Bronchial epithelial cell (primary cell): ENCODE measurements at regions not wholly inside any gene's neighbourhood (a gene's known extent, or its start where the extent isn't known, plus 50 kb on each side); places are given as distances from the start of the nearest gene placed in this dataset.

Experiments
- DNase-seq: peaks from one replicate; pipeline ENCODE4 v3.0.0-alpha.2; 2010; ENCODE audit warnings: low read depth
- FAIRE-seq: peaks from 2 replicates; lab custom pipeline; 2011; peaks lifted over from hg19 to GRCh38; lab: Jason Lieb, UNC
- H3K27me3 ChIP-seq: 2 replicates; pipeline ENCODE4 v1.5.1; 2011; ENCODE audit warnings: low read length; ENCODE audit not compliant: control insufficient read depth, insufficient read depth
- H3K36me3 ChIP-seq: 2 replicates; pipeline ENCODE4 v1.5.1; 2011; ENCODE audit warnings: low read length; ENCODE audit not compliant: control insufficient read depth, insufficient read depth
- H3K4me3 ChIP-seq: 2 replicates; pipeline ENCODE4 v1.5.1; 2011; ENCODE audit warnings: mild to moderate bottlenecking, low read depth, low read length, control low read depth
- CTCF ChIP-seq: IDR thresholded peaks from 2 replicates; pipeline ENCODE4 v1.5.1; 2011; ENCODE audit warnings: mild to moderate bottlenecking, moderate library complexity, low read length, control low read depth, inconsistent platforms; ENCODE audit not compliant: insufficient read depth, severe bottlenecking

GRCh38 chr3:1787094-1787493, 311.6 kb upstream of the CNTN4 start:
- DNase-seq (no peak), FAIRE-seq (no peak)
- Histone ChIP-seq H3K36me3 (no peaks in the 10 kb centered on the region), H3K4me3 (no peak overlapping the region), H3K27me3 (no peaks in the 10 kb centered on the region)
- no peak for TF ChIP-seq CTCF

- no peak for DNase-seq
- no peaks in the 10 kb centered on the region for H3K27me3 ChIP-seq
- H3K36me3 ChIP-seq, result no peaks in the 10 kb centered on the region
- H3K4me3 ChIP-seq, result no peak overlapping the region
- TF ChIP-seq CTCF, result no peak
- no peak for FAIRE-seq
These were observed 306.2 kb upstream of the CNTN4 start for GRCh38 chr3:1792466-1792865.

GRCh38 chr3:1798711-1799405, 299.8 kb upstream of the CNTN4 start:
- FAIRE-seq, result no peak
- no peak for DNase-seq
- no peaks in the 10 kb centered on the region for H3K36me3 ChIP-seq
- no peak for TF ChIP-seq CTCF
- no peaks in the 10 kb centered on the region for H3K27me3 ChIP-seq
- no peak overlapping the region for H3K4me3 ChIP-seq

GRCh38 chr3:1805331-1805730, 293.3 kb upstream of the CNTN4 start:
- FAIRE-seq, result peak; percentile 23
- peak; percentile 9 for DNase-seq

GRCh38 chr3:1808590-1808989, 290.1 kb upstream of the CNTN4 start:
- Histone ChIP-seq H3K4me3 (no peak overlapping the region), H3K27me3 (no peaks in the 10 kb centered on the region), H3K36me3 (no peaks in the 10 kb centered on the region)
- TF ChIP-seq CTCF, result no peak
- FAIRE-seq (no peak), DNase-seq (no peak)

More at GRCh38 chr3:1805331-1805730, 293.3 kb upstream of the CNTN4 start:
- Histone ChIP-seq H3K36me3 (no peaks in the 10 kb centered on the region), H3K27me3 (no peaks in the 10 kb centered on the region), H3K4me3 (no peak overlapping the region)
- TF ChIP-seq CTCF, result no peak

GRCh38 chr3:1823867-1824266, 274.8 kb upstream of the CNTN4 start:
- TF ChIP-seq CTCF, result no peak
- DNase-seq (no peak), FAIRE-seq (no peak)
- Histone ChIP-seq H3K4me3 (no peak overlapping the region), H3K27me3 (no peaks in the 10 kb centered on the region), H3K36me3 (no peaks in the 10 kb centered on the region)
